DOHH2 (cell line): ENCODE measurements at regions not wholly inside any gene's neighbourhood (a gene's known extent, or its start where the extent isn't known, plus 50 kb on each side); places are given as distances from the start of the nearest gene placed in this dataset.

Experiments
- CTCF ChIP-seq: fragments of 200-600 bp; sonication (generic); IDR thresholded peaks from one replicate; pipeline ENCODE4 v1.5.1; 2014; ENCODE audit warnings: antibody characterized with exemption, mild to moderate bottlenecking, low read depth, low read length; ENCODE audit not compliant: poor library complexity, severe bottlenecking
- EZH2phosphoT487 ChIP-seq: fragments of 200-600 bp; sonication (generic); IDR thresholded peaks from 2 replicates; pipeline ENCODE4 v1.6.1; 2017; ENCODE audit warnings: borderline replicate concordance, mild to moderate bottlenecking, antibody characterized with exemption, low read length, moderate library complexity, mixed read lengths

- TF ChIP-seq CTCF, result no peak
- TF ChIP-seq EZH2phosphoT487, result no peak
Measured at GRCh38 chr3:152943645-152944044, 108.7 kb downstream of the P2RY1 start.
